ENCODE measurements at regions not wholly inside any gene's neighbourhood (a gene's known extent, or its start where the extent isn't known, plus 50 kb on each side); places are given as distances from the start of the nearest gene placed in this dataset.
"Not testable (repeated sequence)": the region's sequence is repeated elsewhere in the genome, so short reads cannot be mapped to it uniquely, and the experiment has no call there.

DNA sequence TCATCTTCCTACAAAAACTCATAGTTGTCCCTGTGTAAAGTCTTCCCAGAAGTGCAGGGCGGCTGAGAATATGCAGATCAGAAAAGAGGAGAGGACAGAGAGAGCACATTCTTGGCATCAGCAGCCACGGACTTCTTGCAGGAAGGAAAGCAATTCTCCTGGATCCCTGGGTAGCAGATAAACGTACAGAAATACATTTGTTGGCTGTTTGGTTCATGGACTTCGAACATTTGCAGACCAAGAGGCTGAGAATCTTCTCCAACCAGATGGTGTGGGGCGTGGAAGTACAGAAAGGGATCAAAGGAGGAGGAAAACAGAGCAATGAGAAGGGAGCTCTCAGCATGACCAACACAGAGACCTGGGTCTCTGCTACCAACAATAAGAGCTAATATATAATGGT is 319.9 kb downstream of the NPHP4 start:
- TF ChIP-seq, protein P1, sequence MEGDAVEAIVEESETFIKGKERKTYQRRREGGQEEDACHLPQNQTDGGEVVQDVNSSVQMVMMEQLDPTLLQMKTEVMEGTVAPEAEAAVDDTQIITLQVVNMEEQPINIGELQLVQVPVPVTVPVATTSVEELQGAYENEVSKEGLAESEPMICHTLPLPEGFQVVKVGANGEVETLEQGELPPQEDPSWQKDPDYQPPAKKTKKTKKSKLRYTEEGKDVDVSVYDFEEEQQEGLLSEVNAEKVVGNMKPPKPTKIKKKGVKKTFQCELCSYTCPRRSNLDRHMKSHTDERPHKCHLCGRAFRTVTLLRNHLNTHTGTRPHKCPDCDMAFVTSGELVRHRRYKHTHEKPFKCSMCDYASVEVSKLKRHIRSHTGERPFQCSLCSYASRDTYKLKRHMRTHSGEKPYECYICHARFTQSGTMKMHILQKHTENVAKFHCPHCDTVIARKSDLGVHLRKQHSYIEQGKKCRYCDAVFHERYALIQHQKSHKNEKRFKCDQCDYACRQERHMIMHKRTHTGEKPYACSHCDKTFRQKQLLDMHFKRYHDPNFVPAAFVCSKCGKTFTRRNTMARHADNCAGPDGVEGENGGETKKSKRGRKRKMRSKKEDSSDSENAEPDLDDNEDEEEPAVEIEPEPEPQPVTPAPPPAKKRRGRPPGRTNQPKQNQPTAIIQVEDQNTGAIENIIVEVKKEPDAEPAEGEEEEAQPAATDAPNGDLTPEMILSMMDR (IDR thresholded peaks at IDR 0.05) = not testable (repeated sequence)
- not testable (repeated sequence) for TF ChIP-seq ELF4 (CRISPR knock-in tag; IDR thresholded peaks at IDR 0.05; ENCODE audit: low read depth); GABPB1 (CRISPR knock-in tag; IDR thresholded peaks at IDR 0.05); OVOL2 (CRISPR knock-in tag; IDR thresholded peaks at IDR 0.05; ENCODE audit: borderline replicate concordance); SP1 (CRISPR knock-in tag; conservative IDR thresholded peaks at IDR 0.05); IRF2 (CRISPR knock-in tag; IDR thresholded peaks at IDR 0.05; ENCODE audit: borderline replicate concordance, low read depth)
- TF ChIP-seq, protein P2, sequence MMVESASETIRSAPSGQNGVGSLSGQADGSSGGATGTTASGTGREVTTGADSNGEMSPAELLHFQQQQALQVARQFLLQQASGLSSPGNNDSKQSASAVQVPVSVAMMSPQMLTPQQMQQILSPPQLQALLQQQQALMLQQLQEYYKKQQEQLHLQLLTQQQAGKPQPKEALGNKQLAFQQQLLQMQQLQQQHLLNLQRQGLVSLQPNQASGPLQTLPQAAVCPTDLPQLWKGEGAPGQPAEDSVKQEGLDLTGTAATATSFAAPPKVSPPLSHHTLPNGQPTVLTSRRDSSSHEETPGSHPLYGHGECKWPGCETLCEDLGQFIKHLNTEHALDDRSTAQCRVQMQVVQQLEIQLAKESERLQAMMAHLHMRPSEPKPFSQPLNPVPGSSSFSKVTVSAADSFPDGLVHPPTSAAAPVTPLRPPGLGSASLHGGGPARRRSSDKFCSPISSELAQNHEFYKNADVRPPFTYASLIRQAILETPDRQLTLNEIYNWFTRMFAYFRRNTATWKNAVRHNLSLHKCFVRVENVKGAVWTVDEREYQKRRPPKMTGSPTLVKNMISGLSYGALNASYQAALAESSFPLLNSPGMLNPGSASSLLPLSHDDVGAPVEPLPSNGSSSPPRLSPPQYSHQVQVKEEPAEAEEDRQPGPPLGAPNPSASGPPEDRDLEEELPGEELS (CRISPR knock-in tag; IDR thresholded peaks at IDR 0.05) = not testable (repeated sequence)
- TF ChIP-seq, protein P3, sequence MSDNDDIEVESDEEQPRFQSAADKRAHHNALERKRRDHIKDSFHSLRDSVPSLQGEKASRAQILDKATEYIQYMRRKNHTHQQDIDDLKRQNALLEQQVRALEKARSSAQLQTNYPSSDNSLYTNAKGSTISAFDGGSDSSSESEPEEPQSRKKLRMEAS (CRISPR knock-in tag; IDR thresholded peaks at IDR 0.05) = not testable (repeated sequence)
- TF ChIP-seq, protein P4, sequence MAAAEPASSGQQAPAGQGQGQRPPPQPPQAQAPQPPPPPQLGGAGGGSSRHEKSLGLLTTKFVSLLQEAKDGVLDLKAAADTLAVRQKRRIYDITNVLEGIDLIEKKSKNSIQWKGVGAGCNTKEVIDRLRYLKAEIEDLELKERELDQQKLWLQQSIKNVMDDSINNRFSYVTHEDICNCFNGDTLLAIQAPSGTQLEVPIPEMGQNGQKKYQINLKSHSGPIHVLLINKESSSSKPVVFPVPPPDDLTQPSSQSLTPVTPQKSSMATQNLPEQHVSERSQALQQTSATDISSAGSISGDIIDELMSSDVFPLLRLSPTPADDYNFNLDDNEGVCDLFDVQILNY (CRISPR knock-in tag; IDR thresholded peaks at IDR 0.05) = not testable (repeated sequence)
- TF ChIP-seq, protein P5, sequence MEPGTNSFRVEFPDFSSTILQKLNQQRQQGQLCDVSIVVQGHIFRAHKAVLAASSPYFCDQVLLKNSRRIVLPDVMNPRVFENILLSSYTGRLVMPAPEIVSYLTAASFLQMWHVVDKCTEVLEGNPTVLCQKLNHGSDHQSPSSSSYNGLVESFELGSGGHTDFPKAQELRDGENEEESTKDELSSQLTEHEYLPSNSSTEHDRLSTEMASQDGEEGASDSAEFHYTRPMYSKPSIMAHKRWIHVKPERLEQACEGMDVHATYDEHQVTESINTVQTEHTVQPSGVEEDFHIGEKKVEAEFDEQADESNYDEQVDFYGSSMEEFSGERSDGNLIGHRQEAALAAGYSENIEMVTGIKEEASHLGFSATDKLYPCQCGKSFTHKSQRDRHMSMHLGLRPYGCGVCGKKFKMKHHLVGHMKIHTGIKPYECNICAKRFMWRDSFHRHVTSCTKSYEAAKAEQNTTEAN (CRISPR knock-in tag; IDR thresholded peaks at IDR 0.05) = not testable (repeated sequence)

Measured in WTC11 (cell line).